CD4-positive, alpha-beta T cell (primary cell): ENCODE measurements at regions not wholly inside any gene's neighbourhood (a gene's known extent, or its start where the extent isn't known, plus 50 kb on each side); places are given as distances from the start of the nearest gene placed in this dataset.

Experiments
- ATAC-seq: fragments of 200-7000 bp; cut with Tn5 transposase; one replicate; pipeline ENCODE4 v1.10.0; 2022; ENCODE audit warnings: mild to moderate bottlenecking; ENCODE audit not compliant: poor library complexity
- CTCF ChIA-PET: fragments of 350-600 bp; sonication (Branson Sonifier 250); formaldehyde crosslinking; loops from one replicate; lab custom pipeline; 2021; ENCODE audit warnings: antibody characterized with exemption, inconsistent platforms; lab: Charles Lee
- POLR2A ChIA-PET: fragments of 350-600 bp; sonication (Branson Sonifier 250); formaldehyde crosslinking; loops from one replicate; lab custom pipeline; 2021; ENCODE audit warnings: antibody characterized with exemption, inconsistent platforms; lab: Charles Lee
- DNase-seq, 14 experiments: peaks; one replicate each; pipeline ENCODE4 v3.0.0-alpha.2; 2013 to 2020; ENCODE audit warnings: mixed read lengths in 2 of 14
- H3K27ac ChIP-seq, 2 donors: one replicate each; pipeline versions ENCODE4 v1.5.1 to v1.7.0; 2013; ENCODE audit warnings: low read length in 2 of 2, low read depth in 1 of 2, mild to moderate bottlenecking in 1 of 2
- H3K27me3 ChIP-seq, 2 experiments: 1 replicate in 1 of 2; 2 replicates in 1 of 2; pipeline versions ENCODE4 v1.6.1 to v1.7.0; 2013; ENCODE audit warnings: low read length in 2 of 2, control low read depth in 1 of 2, mild to moderate bottlenecking in 1 of 2, moderate library complexity in 1 of 2; ENCODE audit not compliant: insufficient read depth in 2 of 2, control insufficient read depth in 1 of 2
- H3K36me3 ChIP-seq: one replicate; pipeline ENCODE4 v1.6.1; 2013; ENCODE audit warnings: low read length, control low read depth; ENCODE audit not compliant: insufficient read depth
- H3K4me1 ChIP-seq: one replicate; pipeline ENCODE4 v1.6.1; 2013; ENCODE audit warnings: low read length, control low read depth; ENCODE audit not compliant: insufficient read depth
- H3K4me3 ChIP-seq: one replicate; pipeline ENCODE4 v1.5.1; 2013; ENCODE audit warnings: mild to moderate bottlenecking, low read length, moderate library complexity
- H3K9me3 ChIP-seq, 2 experiments: 1 replicate in 1 of 2; 2 replicates in 1 of 2; pipeline versions ENCODE4 v1.6.1 to v1.7.0; 2013; ENCODE audit warnings: low read length in 2 of 2, mild to moderate bottlenecking in 2 of 2, control low read depth in 1 of 2, moderate library complexity in 1 of 2; ENCODE audit not compliant: control insufficient read depth in 1 of 2, insufficient read depth in 1 of 2
- H3K27ac Mint-ChIP-seq: one replicate; pipeline ENCODE4 v1.8.0; 2020; ENCODE audit warnings: mixed read lengths
- H3K27me3 Mint-ChIP-seq: one replicate; pipeline ENCODE4 v1.8.0; 2021; ENCODE audit warnings: mixed read lengths
- H3K36me3 Mint-ChIP-seq: one replicate; pipeline ENCODE4 v1.8.0; 2021; ENCODE audit warnings: low read depth, mixed read lengths
- H3K4me1 Mint-ChIP-seq: one replicate; pipeline ENCODE4 v1.8.0; 2021; ENCODE audit warnings: low read depth, mixed read lengths
- H3K4me3 Mint-ChIP-seq: one replicate; pipeline ENCODE4 v1.8.0; 2020; ENCODE audit warnings: mild to moderate bottlenecking, mixed read lengths
- H3K9me3 Mint-ChIP-seq: one replicate; pipeline ENCODE4 v1.8.0; 2020; ENCODE audit warnings: mixed read lengths
- intact Hi-C, 2 experiments: fragments of 100-400 bp; cut with DNase I in 1 of 2; cut with micrococcal nuclease in 1 of 2; formaldehyde crosslinking; loops; one replicate each; pipeline versions ENCODE4 v1.15.1 to v1.9.0; 2023 to 2025; cut with DNase I, micrococcal nuclease
- TF ChIP-seq, protein P1 (sequence below): fragments of 200-600 bp; IDR thresholded peaks from one replicate; pipeline ENCODE4 v1.8.0; 2022; ENCODE audit warnings: antibody characterized with exemption, mild to moderate bottlenecking

GRCh38 chr6:113697632-113698410 lies 159.3 kb upstream of the MARCKS start:
- Mint-ChIP-seq H3K27me3 (no peaks in the 10 kb centered on the region), H3K27ac (no peak overlapping the region)

GRCh38 chr6:113699239-113699638 lies 157.9 kb upstream of the MARCKS start:
- TF ChIP-seq, protein P1, sequence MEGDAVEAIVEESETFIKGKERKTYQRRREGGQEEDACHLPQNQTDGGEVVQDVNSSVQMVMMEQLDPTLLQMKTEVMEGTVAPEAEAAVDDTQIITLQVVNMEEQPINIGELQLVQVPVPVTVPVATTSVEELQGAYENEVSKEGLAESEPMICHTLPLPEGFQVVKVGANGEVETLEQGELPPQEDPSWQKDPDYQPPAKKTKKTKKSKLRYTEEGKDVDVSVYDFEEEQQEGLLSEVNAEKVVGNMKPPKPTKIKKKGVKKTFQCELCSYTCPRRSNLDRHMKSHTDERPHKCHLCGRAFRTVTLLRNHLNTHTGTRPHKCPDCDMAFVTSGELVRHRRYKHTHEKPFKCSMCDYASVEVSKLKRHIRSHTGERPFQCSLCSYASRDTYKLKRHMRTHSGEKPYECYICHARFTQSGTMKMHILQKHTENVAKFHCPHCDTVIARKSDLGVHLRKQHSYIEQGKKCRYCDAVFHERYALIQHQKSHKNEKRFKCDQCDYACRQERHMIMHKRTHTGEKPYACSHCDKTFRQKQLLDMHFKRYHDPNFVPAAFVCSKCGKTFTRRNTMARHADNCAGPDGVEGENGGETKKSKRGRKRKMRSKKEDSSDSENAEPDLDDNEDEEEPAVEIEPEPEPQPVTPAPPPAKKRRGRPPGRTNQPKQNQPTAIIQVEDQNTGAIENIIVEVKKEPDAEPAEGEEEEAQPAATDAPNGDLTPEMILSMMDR, result no peak
- Mint-ChIP-seq H3K9me3 (no peaks in the 10 kb centered on the region), H3K4me3 (no peak overlapping the region), H3K27me3 (no peaks in the 10 kb centered on the region), H3K36me3 (no peaks in the 10 kb centered on the region), H3K27ac (no peak overlapping the region), H3K4me1 (no peaks in the 10 kb centered on the region)
- CTCF ChIA-PET, result no interaction called here
- DNase-seq (no peak), ATAC-seq (no peak)
- H3K27me3 ChIP-seq, result no peaks in the 10 kb centered on the region
- POLR2A ChIA-PET, result no interaction called here
- no peak overlapping the region for H3K4me3 ChIP-seq
- H3K27ac ChIP-seq, result no peak overlapping the region
- H3K9me3 ChIP-seq, result no peaks in the 10 kb centered on the region
- intact Hi-C loops, result no loop called here
- H3K36me3 ChIP-seq, result no peaks in the 10 kb centered on the region
- no peaks in the 10 kb centered on the region for H3K4me1 ChIP-seq

More at GRCh38 chr6:113697632-113698410, 159.3 kb upstream of the MARCKS start:
- no peaks in the 10 kb centered on the region for H3K36me3 Mint-ChIP-seq
- Histone ChIP-seq H3K4me1 (no peaks in the 10 kb centered on the region), H3K27ac (no peak overlapping the region), H3K9me3 (no peaks in the 10 kb centered on the region), H3K4me3 (no peak overlapping the region), H3K27me3 (no peaks in the 10 kb centered on the region), H3K36me3 (no peaks in the 10 kb centered on the region)
- TF ChIP-seq, protein P1, result no peak
- intact Hi-C loops, result no loop called here
- ChIA-PET POLR2A (no interaction called here), CTCF (no interaction called here)
- ATAC-seq (no peak), DNase-seq (peak in 3 of 14 experiments; percentile 2 to 28 (median 11))
- no peaks in the 10 kb centered on the region for H3K4me1 Mint-ChIP-seq
- no peak overlapping the region for H3K4me3 Mint-ChIP-seq
- H3K9me3 Mint-ChIP-seq, result no peaks in the 10 kb centered on the region

- Histone ChIP-seq H3K4me1 (no peaks in the 10 kb centered on the region), H3K27ac (no peak overlapping the region), H3K27me3 (no peaks in the 10 kb centered on the region), H3K36me3 (no peaks in the 10 kb centered on the region), H3K4me3 (no peak overlapping the region), H3K9me3 (no peaks in the 10 kb centered on the region)
- intact Hi-C loops, result no loop called here
- CTCF ChIA-PET, result no interaction called here
- TF ChIP-seq, protein P1, result no peak
- Mint-ChIP-seq H3K27ac (no peak overlapping the region), H3K27me3 (no peaks in the 10 kb centered on the region), H3K36me3 (no peaks in the 10 kb centered on the region), H3K4me1 (no peaks in the 10 kb centered on the region), H3K9me3 (no peaks in the 10 kb centered on the region), H3K4me3 (no peak overlapping the region)
- DNase-seq (no peak), ATAC-seq (no peak)
- POLR2A ChIA-PET, result no interaction called here
Measured at GRCh38 chr6:113701552-113702254, 155.4 kb upstream of the MARCKS start.
